Motor neuron (in vitro differentiated cells): ENCODE measurements at regions not wholly inside any gene's neighbourhood (a gene's known extent, or its start where the extent isn't known, plus 50 kb on each side); places are given as distances from the start of the nearest gene placed in this dataset.

Source experiments
- ATAC-seq, 8 experiments: fragments of 200-7000 bp; cut with Tn5 transposase; replicated peaks in 6 of 8; 2 replicates each; pipeline ENCODE4 v1.8.0; 2021; ENCODE audit warnings: mild to moderate bottlenecking in 8 of 8, moderate library complexity in 8 of 8
- H3K27ac ChIP-seq, 2 donors: fragments of 250-450 bp; sonication (Bioruptor Pico); 2 replicates each; pipeline ENCODE4 v1.9.0; 2021; ENCODE audit warnings: antibody characterized with exemption in 2 of 2, mild to moderate bottlenecking in 2 of 2, moderate library complexity in 1 of 2
- H3K4me1 ChIP-seq, 2 donors: fragments of 250-450 bp; sonication (Bioruptor Pico); replicated peaks in 1 of 2; 2 replicates each; pipeline ENCODE4 v1.6.1; 2021; ENCODE audit warnings: antibody characterized with exemption in 2 of 2, mild to moderate bottlenecking in 2 of 2, moderate library complexity in 1 of 2
- H3K4me3 ChIP-seq, 5 donors: fragments of 250-450 bp; sonication (Bioruptor Pico); 2 replicates each; pipeline ENCODE4 v1.9.0; 2021; ENCODE audit warnings: antibody characterized with exemption in 5 of 5, mild to moderate bottlenecking in 5 of 5, moderate library complexity in 4 of 5
- WGBS, 10 experiments: fragments of 450-650 bp; shearing (Covaris generic); methylation state at CpG; one replicate each; pipeline ENCODE4 v1.0.0; 2022; 5-methylcytosine and 5-hydroxymethylcytosine counted together
- in situ Hi-C, 9 experiments: fragments of 400-800 bp; cut with MboI; loops; one replicate each; pipeline ENCODE4 v1.15.0; 2021; ENCODE audit warnings: low sequenced_read_pairs in 9 of 9, low pct_unique_long_range_greater_than_20kb in 2 of 9; ENCODE audit not compliant: unreplicated experiment in 9 of 9

- peak in 1 of 8 experiments; percentile 27 for ATAC-seq
Observed at GRCh38 chr5:8913522-8913921, 632.4 kb downstream of the SEMA5A start.

GRCh38 chr5:8919096-8919495 is 626.8 kb downstream of the SEMA5A start:
- no peak overlapping the region for H3K27ac ChIP-seq
- peak in 3 of 8 experiments; percentile 24 to 84 (median 52) for ATAC-seq
- no peak overlapping the region for H3K4me3 ChIP-seq
- H3K4me1 ChIP-seq = no peaks in the 10 kb centered on the region
- in situ Hi-C loops = no loop called here

More at GRCh38 chr5:8913522-8913921, 632.4 kb downstream of the SEMA5A start:
- WGBS, 10 experiments = 73 to 100% (median 79%) methylated on average over 1 to 4 of the region's 4 CpGs; no CpG with 5 or more reads in 2 of the 10 experiments
- H3K4me3 ChIP-seq = no peak overlapping the region
- H3K4me1 ChIP-seq = no peaks in the 10 kb centered on the region
- H3K27ac ChIP-seq = no peak overlapping the region
- in situ Hi-C loops = no loop called here

- H3K27ac ChIP-seq = no peak overlapping the region
- in situ Hi-C loops = no loop called here
- ATAC-seq = peak in 2 of 8 experiments; percentile 61 to 65
- no peak overlapping the region for H3K4me3 ChIP-seq
- WGBS, 10 experiments = 0 to 88% (median 73%) methylated on average over 1 of the region's 1 CpG; no CpG with 5 or more reads in 6 of the 10 experiments
- H3K4me1 ChIP-seq = no peaks in the 10 kb centered on the region
Observed at GRCh38 chr5:8923526-8923925, 622.3 kb downstream of the SEMA5A start.

GRCh38 chr5:8924054-8924793 is 621.7 kb downstream of the SEMA5A start:
- peak in 3 of 8 experiments; percentile 73 to 95 (median 88) for ATAC-seq
- Histone ChIP-seq H3K4me3 (no peak overlapping the region), H3K27ac (no peak overlapping the region), H3K4me1 (no peaks in the 10 kb centered on the region)
- in situ Hi-C loops = no loop called here
- WGBS, 10 experiments = 40 to 91% (median 85%) methylated on average over 1 to 2 of the region's 3 CpGs; no CpG with 5 or more reads in 5 of the 10 experiments

- Histone ChIP-seq H3K27ac (no peak overlapping the region), H3K4me1 (no peaks in the 10 kb centered on the region), H3K4me3 (no peak overlapping the region)
- WGBS, 10 experiments = 29 to 100% (median 79%) methylated on average over 1 to 2 of the region's 2 CpGs; no CpG with 5 or more reads in 1 of the 10 experiments
- ATAC-seq = no peak
- in situ Hi-C loops = no loop called here
Observed at GRCh38 chr5:8930021-8930420, 615.9 kb downstream of the SEMA5A start.

GRCh38 chr5:8934455-8934854 is 611.4 kb downstream of the SEMA5A start:
- Histone ChIP-seq H3K4me3 (no peak overlapping the region), H3K27ac (no peak overlapping the region), H3K4me1 (no peaks in the 10 kb centered on the region)
- ATAC-seq = no peak
- 0 to 100% (median 86%) methylated on average over 1 of the region's 1 CpG; no CpG with 5 or more reads in 7 of the 10 experiments for WGBS, 10 experiments
- in situ Hi-C loops = no loop called here

- WGBS, 10 experiments = 20 to 100% (median 76%) methylated on average over 1 of the region's 1 CpG
- in situ Hi-C loops = no loop called here
- no peak for ATAC-seq
- Histone ChIP-seq H3K4me3 (no peak overlapping the region), H3K27ac (no peak overlapping the region), H3K4me1 (no peaks in the 10 kb centered on the region)
Observed at GRCh38 chr5:8940934-8941333, 604.9 kb downstream of the SEMA5A start.

GRCh38 chr5:8943301-8943700 is 602.6 kb downstream of the SEMA5A start:
- no peak overlapping the region for H3K4me3 ChIP-seq
- ATAC-seq = peak in 1 of 8 experiments; percentile 21
- in situ Hi-C loops = no loop called here
- 43 to 100% (median 85%) methylated on average over 1 to 3 of the region's 3 CpGs; no CpG with 5 or more reads in 2 of the 10 experiments for WGBS, 10 experiments
- H3K4me1 ChIP-seq = no peaks in the 10 kb centered on the region
- H3K27ac ChIP-seq = no peak overlapping the region

GRCh38 chr5:8944005-8944404 is 601.9 kb downstream of the SEMA5A start:
- no peak overlapping the region for H3K4me3 ChIP-seq
- no peak overlapping the region for H3K27ac ChIP-seq
- 3 to 92% (median 69%) methylated on average over 1 to 4 of the region's 4 CpGs for WGBS, 10 experiments
- no peaks in the 10 kb centered on the region for H3K4me1 ChIP-seq
- in situ Hi-C loops = no loop called here
- peak in 2 of 8 experiments; percentile 43 to 53 for ATAC-seq

- Histone ChIP-seq H3K4me3 (no peak overlapping the region), H3K27ac (no peak overlapping the region), H3K4me1 (no peaks in the 10 kb centered on the region)
- WGBS, 10 experiments = 60 to 100% (median 81%) methylated on average over 1 to 2 of the region's 2 CpGs; no CpG with 5 or more reads in 1 of the 10 experiments
- in situ Hi-C loops = no loop called here
- ATAC-seq = no peak
Observed at GRCh38 chr5:8945972-8946371, 599.9 kb downstream of the SEMA5A start.

GRCh38 chr5:8949908-8950307 is 596.0 kb downstream of the SEMA5A start:
- no peaks in the 10 kb centered on the region for H3K4me1 ChIP-seq
- no peak overlapping the region for H3K27ac ChIP-seq
- in situ Hi-C loops = no loop called here
- H3K4me3 ChIP-seq = no peak overlapping the region
- WGBS, 10 experiments = 69 to 100% (median 100%) methylated on average over 1 to 2 of the region's 2 CpGs
- ATAC-seq = no peak

- H3K4me3 ChIP-seq = no peak overlapping the region
- H3K4me1 ChIP-seq = no peaks in the 10 kb centered on the region
- no peak overlapping the region for H3K27ac ChIP-seq
- in situ Hi-C loops = no loop called here
- no peak for ATAC-seq
Observed at GRCh38 chr5:8952147-8952546, 593.7 kb downstream of the SEMA5A start.

- in situ Hi-C loops = no loop called here
- 33 to 73% (median 60%) methylated on average over 1 of the region's 1 CpG; no CpG with 5 or more reads in 4 of the 10 experiments for WGBS, 10 experiments
- peak in 5 of 8 experiments; percentile 41 to 63 (median 56) for ATAC-seq
- Histone ChIP-seq H3K4me3 (no peak overlapping the region), H3K27ac (no peak overlapping the region), H3K4me1 (no peaks in the 10 kb centered on the region)
Observed at GRCh38 chr5:8953016-8953415, 592.9 kb downstream of the SEMA5A start.

- Histone ChIP-seq H3K4me1 (no peaks in the 10 kb centered on the region), H3K4me3 (no peak overlapping the region), H3K27ac (no peak overlapping the region)
- WGBS, 10 experiments = 59 to 100% (median 89%) methylated on average over 1 of the region's 1 CpG
- no peak for ATAC-seq
- in situ Hi-C loops = no loop called here
Observed at GRCh38 chr5:8953911-8954438, 591.9 kb downstream of the SEMA5A start.
